ENCODE measurements at regions not wholly inside any gene's neighbourhood (a gene's known extent, or its start where the extent isn't known, plus 50 kb on each side); places are given as distances from the start of the nearest gene placed in this dataset.

- Histone ChIP-seq H3K36me3 (replicated peaks in 1 of 2; ENCODE audit: control insufficient read depth in 1 of 2, insufficient read depth in 2 of 2, low read length in 2 of 2) (no peaks in the 10 kb centered on the region), H3K27ac (ENCODE audit: low read depth in 1 of 2, low read length in 2 of 2) (no peak overlapping the region), H3K9ac (ENCODE audit: insufficient read depth, low read length, poor library complexity, severe bottlenecking) (no peak overlapping the region), H3K27me3 (ENCODE audit: control insufficient read depth in 2 of 2, insufficient read depth in 2 of 2, low read length in 2 of 2) (no peaks in the 10 kb centered on the region), H2AFZ (ENCODE audit: insufficient read depth, low read depth, low read length, poor library complexity, severe bottlenecking) (no peak overlapping the region), H3K9me3 (replicated peaks in 1 of 2; ENCODE audit: control insufficient read depth in 1 of 2, insufficient read depth in 1 of 2, low read length in 2 of 2) (no peaks in the 10 kb centered on the region), H3K4me1 (ENCODE audit: control insufficient read depth in 1 of 2, insufficient read depth in 2 of 2, low read length in 2 of 2) (peaks cover 8 to 27% of the 10 kb centered on the region in 2 donors), H3K4me2 (replicated peaks; ENCODE audit: extremely low read depth, low read length, poor library complexity, severe bottlenecking) (no peak overlapping the region), H4K20me1 (ENCODE audit: insufficient read depth, low read length) (no peaks in the 10 kb centered on the region), H3K79me2 (ENCODE audit: insufficient read depth, low read length) (no peaks in the 10 kb centered on the region), H3K4me3 (replicated peaks in 1 of 3; ENCODE audit: low read depth in 2 of 3, low read length in 3 of 3) (no peak overlapping the region)
- Mint-ChIP-seq H3K36me3 (no peaks in the 10 kb centered on the region), H3K27me3 (ENCODE audit: low read depth in 3 of 3) (peaks cover 0 to 2% (median 0%) of the 10 kb centered on the region in 3 donors), H3K9me3 (peaks cover 0 to 3% (median 0%) of the 10 kb centered on the region in 7 donors), H3K4me3 (no peak overlapping the region), H3K27ac (no peak overlapping the region), H3K4me1 (peaks cover 30% of the 10 kb centered on the region)
- WGBS (ENCODE audit: insufficient coverage): no CpG with 5 or more reads among the region's 3 CpGs
- intact Hi-C loops (cut with micrococcal nuclease): no loop called here
- no peak for TF ChIP-seq CTCF (IDR thresholded peaks at IDR 0.05)
- no peak for DNase-seq
Observed at GRCh38 chr9:108652851-108653250, 202.9 kb downstream of the ACTL7B start.

GRCh38 chr9:108650826-108651225, 205.0 kb downstream of the ACTL7B start:
- Histone ChIP-seq H3K36me3 (replicated peaks in 1 of 2; ENCODE audit: control insufficient read depth in 1 of 2, insufficient read depth in 2 of 2, low read length in 2 of 2) (no peaks in the 10 kb centered on the region), H4K20me1 (ENCODE audit: insufficient read depth, low read length) (no peaks in the 10 kb centered on the region), H3K79me2 (ENCODE audit: insufficient read depth, low read length) (no peaks in the 10 kb centered on the region), H2AFZ (ENCODE audit: insufficient read depth, low read depth, low read length, poor library complexity, severe bottlenecking) (no peak overlapping the region), H3K4me1 (ENCODE audit: control insufficient read depth in 1 of 2, insufficient read depth in 2 of 2, low read length in 2 of 2) (peaks cover 8 to 25% of the 10 kb centered on the region in 2 donors), H3K4me2 (replicated peaks; ENCODE audit: extremely low read depth, low read length, poor library complexity, severe bottlenecking) (no peak overlapping the region), H3K27ac (ENCODE audit: low read depth in 1 of 2, low read length in 2 of 2) (no peak overlapping the region), H3K27me3 (ENCODE audit: control insufficient read depth in 2 of 2, insufficient read depth in 2 of 2, low read length in 2 of 2) (no peaks in the 10 kb centered on the region), H3K9me3 (replicated peaks in 1 of 2; ENCODE audit: control insufficient read depth in 1 of 2, insufficient read depth in 1 of 2, low read length in 2 of 2) (no peaks in the 10 kb centered on the region), H3K9ac (ENCODE audit: insufficient read depth, low read length, poor library complexity, severe bottlenecking) (no peak overlapping the region), H3K4me3 (replicated peaks in 1 of 3; ENCODE audit: low read depth in 2 of 3, low read length in 3 of 3) (no peak overlapping the region)
- DNase-seq: no peak
- Mint-ChIP-seq H3K4me1 (peaks cover 27% of the 10 kb centered on the region), H3K27ac (peak overlapping the region in 1 of 7 donors; percentile 16), H3K36me3 (no peaks in the 10 kb centered on the region), H3K4me3 (no peak overlapping the region), H3K9me3 (peaks cover 0 to 3% (median 0%) of the 10 kb centered on the region in 7 donors), H3K27me3 (ENCODE audit: low read depth in 3 of 3) (peaks cover 0 to 2% (median 0%) of the 10 kb centered on the region in 3 donors)
- intact Hi-C loops (cut with micrococcal nuclease): no loop called here
- no peak for TF ChIP-seq CTCF (IDR thresholded peaks at IDR 0.05)
- no CpG with 5 or more reads among the region's 2 CpGs for WGBS (ENCODE audit: insufficient coverage)

Measured in CD14-positive monocyte (primary cell).